ENCODE measurements at regions not wholly inside any gene's neighbourhood (a gene's known extent, or its start where the extent isn't known, plus 50 kb on each side); places are given as distances from the start of the nearest gene placed in this dataset.

DNA sequence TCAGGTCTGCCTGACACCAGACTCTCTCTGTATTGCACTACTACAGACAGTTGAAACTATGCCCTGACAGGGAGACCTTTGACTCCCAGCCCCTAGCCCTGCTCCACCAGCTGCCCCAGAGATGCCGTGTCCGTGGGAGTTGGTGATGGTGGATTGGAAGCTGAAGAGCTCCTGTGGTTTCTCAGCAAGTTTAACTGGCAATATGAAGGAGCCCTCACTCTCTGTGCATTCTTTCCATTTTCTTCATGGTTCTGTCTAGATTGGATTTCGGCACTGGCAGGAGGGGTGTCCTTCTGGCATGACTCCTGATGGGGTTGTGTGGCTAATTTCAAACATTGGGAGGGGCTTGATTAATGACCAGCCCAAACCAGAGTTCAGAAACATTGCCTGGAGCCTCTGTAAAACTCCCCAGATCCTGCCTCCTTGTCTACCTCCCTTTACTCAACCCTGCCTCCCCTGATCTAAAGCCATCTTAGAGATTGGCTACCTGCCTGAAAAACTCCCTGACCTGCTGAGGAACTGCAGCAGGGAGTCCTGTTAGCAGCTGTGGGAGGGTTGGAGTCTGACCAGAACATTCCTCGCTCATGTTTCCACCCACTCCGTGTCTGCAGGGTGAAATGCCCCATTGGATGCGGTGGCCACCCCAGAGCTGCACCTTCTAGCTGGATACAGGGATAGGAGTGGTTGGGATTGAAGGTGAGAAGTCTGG is 206.9 kb upstream of the SPRED2 start:
- TF ChIP-seq, protein P1, sequence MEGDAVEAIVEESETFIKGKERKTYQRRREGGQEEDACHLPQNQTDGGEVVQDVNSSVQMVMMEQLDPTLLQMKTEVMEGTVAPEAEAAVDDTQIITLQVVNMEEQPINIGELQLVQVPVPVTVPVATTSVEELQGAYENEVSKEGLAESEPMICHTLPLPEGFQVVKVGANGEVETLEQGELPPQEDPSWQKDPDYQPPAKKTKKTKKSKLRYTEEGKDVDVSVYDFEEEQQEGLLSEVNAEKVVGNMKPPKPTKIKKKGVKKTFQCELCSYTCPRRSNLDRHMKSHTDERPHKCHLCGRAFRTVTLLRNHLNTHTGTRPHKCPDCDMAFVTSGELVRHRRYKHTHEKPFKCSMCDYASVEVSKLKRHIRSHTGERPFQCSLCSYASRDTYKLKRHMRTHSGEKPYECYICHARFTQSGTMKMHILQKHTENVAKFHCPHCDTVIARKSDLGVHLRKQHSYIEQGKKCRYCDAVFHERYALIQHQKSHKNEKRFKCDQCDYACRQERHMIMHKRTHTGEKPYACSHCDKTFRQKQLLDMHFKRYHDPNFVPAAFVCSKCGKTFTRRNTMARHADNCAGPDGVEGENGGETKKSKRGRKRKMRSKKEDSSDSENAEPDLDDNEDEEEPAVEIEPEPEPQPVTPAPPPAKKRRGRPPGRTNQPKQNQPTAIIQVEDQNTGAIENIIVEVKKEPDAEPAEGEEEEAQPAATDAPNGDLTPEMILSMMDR (IDR thresholded peaks at IDR 0.05), result no peak
- no peak for TF ChIP-seq POLR2A (IDR thresholded peaks at IDR 0.05)
